ENCODE measurements at regions not wholly inside any gene's neighbourhood (a gene's known extent, or its start where the extent isn't known, plus 50 kb on each side); places are given as distances from the start of the nearest gene placed in this dataset.
"Not testable (repeated sequence)": the region's sequence is repeated elsewhere in the genome, so short reads cannot be mapped to it uniquely, and the experiment has no call there.

DNA sequence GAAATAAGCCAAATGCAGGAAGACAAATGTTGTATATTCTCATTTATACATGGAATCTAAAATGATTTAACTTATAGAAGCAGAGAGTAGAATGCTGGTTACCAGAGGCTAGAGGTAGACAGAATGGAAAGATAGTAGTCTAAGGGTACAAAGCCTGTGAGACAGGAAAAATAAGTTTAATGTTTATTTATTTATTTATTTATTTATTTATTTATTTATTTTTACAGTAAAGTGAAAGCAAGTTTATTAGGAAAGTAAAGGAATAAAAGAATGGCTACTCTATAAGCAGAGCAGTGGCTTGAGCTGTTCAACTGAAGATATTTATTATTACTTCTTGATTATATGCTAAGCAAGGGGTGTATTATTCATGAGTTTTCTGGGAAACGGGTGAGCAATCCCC is 203.2 kb downstream of the LAS1L start:
- no peak for DNase-seq

DNA sequence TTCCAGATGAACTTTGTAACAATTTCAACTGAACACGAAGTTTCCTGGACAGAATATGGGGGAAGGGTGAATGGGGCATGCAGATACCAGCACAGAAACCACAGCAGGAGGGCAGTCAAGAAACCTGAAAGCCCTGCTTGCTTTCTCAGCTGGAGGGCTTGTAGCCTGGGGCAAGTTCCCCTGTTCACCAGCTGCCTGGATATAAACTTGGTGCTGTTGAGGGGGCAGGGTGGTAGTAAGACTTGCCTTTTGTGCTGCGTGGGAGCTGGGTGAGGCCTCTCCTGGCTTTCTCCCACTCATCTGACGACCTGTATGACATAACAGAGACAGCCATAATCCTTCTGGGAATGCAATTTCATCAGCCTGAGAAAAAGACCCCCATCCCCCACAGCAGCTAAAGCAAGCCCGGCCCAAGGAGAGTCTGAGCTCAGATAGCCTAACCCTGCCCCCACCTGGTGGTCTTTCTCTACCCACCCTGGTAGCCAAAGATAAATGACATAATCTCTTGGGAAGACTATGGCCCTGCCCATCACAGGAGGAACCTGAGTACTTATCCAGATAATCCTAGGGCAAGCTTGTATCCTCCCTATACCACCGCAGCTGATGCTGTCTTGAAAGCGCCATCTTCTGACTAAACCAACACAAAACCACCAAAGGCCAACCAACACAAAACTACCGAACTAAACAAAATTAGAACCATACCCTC is 234.3 kb downstream of the LAS1L start:
- DNase-seq = no peak

DNA sequence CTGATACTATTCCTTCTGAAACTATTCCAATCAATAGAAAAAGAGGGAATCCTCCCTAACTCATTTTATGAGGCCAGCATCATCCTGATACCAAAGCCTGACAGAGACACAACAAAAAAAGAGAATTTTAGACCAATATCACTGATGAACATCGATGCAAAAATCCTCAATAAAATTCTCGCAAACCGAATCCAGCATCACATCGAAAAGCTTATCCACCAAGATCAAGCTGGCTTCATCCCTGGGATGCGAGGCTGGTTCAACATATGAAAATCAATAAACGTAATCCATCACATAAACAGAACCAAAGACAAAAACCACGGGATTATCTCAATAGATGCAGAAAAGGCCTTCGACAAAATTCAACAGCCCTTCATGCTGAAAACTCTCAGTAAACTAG is 251.7 kb downstream of the LAS1L start:
- not testable (repeated sequence) for DNase-seq

DNA sequence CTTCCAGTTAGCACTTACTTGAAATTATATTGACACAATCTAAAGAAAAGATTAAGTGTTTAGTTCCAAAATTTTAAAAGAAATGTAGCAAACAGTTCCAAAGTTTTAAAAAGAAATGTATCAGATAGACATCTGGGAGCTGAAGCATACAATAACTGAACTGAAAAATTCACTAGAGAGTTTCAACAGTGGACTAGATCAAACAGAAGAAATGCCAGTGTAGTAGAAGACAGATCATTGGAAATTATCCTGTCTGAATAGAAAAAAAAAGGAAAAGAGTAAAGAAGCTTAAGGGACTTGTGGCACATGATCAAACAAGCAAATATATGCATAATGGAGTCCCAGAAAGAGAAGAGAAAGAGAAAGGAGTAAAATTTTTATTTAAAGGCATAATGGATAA is 261.4 kb downstream of the LAS1L start:
- DNase-seq = no peak

DNA sequence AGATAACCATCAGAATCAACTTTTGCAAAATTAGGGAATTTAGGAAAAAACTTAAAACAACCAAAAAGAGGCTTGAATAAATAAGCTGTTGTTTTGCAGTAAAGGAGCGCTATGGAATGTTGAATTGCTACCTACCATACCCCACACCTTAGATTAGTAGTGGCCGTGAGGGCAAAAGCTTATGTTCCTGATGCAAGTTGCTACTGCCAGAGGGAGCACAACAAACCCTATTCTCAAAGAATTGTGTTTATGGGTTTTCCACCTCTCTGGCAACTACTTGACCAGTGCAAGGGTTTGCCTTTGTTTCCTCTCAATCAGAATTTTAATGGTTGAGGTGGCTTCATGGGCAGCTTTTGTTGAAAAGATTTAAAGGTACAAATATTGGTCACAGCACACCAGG is 268.1 kb downstream of the LAS1L start:
- DNase-seq = no peak

DNA sequence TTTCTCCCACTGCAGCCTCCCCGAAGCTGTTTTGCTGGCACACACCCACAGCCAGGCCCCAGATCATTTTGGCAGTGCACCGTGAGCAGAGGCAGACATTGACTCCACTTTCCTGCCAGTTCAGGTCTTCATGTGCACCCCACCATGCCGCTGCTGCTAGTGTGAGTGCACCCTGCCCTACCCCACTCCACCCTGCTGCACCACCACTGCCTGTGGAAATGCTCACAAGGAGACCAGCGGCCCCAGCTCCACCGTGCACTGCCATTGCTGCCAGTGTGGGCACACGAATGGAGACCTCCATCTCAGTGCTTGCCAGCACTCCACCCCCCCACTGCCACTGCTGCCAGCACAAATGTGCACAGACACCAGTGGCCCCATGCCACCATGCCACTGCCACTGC is 277.6 kb upstream of the ZC4H2 start:
- no peak for DNase-seq

DNA sequence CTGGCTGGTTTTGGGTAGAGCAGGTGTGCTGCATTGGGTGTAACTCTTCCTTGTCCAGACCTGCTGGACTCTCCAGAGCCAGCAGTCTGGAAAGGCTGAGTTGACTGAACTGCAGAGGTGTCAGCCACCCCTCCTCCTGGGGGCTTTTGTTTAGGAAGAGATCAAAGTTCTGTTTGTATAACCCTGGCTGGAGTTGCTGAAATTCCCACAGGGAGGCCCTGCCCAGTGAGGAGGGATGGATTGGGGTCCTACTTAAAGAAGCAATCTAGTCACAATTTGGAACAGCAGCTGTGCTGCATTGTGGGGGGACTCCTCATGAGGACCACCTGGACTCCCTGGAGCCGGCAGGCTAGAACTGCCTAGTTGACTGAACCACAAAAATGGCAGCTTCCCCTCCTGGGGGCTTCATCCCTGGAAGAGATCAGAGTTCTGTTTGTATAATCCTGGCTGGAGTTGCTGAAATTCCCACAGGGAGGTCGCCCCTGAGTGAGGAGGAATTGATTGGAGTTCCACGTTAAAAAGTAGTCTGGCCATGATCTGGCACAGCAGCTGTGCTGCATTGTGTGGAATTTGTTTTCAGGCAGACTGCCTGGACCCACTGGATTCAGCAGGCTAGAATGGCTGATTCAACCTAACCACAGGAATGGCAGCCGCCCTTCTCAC is 264.9 kb upstream of the ZC4H2 start:
- DNase-seq = no peak

DNA sequence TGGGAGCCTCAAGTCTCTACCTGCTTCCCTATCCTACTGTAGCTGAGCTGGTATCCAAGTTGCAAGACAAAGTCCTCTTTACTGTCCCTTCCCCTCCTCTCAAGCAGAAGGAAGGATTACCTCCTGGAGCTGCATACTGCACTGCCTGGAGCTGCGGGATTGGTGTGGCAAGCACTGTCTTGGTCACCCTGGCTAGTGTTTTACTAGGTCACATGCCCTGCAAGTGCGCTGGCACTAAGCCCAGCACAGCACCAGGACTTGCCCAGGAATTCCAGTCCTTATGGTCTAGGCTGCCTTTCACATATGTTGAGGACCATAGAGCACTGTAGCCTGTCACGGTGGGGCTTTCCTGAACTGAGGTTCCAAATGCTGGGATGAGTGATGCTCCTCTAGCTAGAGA is 227.3 kb upstream of the ZC4H2 start:
- no peak for DNase-seq

DNA sequence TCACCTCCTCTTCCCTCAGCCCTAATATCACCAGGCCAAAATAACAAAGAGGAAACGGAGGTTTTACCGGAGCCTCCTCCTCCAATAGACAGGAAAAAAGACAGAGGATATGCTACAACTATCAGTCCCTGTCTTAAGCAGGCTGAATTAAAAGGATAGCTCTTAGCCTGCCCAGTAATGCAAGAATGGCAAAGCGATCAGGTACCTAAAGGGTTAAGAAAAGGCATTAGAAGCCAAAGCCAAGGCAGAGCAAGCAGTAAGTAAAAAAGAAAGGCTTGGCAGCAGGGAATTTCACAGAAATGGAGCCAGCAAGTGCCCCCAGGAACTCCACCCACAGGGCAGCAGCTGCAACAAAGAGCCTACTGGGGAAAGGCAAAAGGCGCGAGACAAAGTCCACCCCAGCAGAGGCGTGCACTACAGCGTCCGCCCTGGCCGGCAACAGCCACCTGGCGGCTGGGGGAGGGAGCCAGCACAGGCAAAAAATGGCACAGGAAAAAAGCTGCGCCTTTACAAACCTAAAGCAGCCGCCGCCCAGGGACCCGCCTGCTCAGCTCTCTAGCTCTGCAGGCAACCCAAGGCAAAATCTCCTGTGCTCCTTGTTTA is 220.6 kb upstream of the ZC4H2 start:
- no peak for DNase-seq

DNA sequence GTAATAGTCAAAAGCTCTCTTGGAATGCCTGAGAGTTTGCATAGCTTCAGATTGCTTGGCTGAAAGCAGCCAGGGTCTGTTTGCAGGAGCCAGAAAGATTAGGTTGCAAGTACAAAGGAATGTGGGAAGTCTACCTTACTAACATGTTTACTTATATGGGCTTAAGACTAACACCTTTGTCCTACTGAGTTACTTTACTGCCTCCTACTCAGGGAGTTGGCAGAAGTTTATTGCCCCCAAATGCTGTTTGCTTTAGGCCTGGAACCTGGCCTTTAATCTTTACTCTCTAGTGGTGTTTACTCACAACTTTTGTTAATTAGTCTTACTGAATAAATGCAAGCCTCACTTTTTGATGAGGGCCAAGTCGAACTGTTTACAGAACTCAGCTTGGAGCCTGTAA is 219.4 kb upstream of the ZC4H2 start:
- DNase-seq = no peak

DNA sequence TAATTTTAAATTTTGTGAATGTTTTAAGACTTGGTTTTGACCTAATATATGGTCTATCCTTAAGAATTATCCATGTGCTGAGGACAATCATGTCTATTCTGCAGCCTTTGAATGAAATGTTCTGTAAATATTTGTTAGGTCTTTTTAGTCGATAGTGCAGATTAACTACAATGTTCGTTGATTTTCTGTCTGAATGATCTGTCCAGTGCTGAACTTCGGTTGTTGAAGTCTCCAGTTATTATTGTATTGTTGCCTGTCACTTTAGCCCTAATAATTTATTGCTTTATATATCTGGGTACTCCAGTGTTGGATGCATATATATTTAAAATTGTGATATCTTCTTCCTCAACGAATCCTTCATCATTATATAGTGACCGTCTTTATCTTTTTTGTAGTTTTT is 218.3 kb upstream of the ZC4H2 start:
- DNase-seq = no peak

DNA sequence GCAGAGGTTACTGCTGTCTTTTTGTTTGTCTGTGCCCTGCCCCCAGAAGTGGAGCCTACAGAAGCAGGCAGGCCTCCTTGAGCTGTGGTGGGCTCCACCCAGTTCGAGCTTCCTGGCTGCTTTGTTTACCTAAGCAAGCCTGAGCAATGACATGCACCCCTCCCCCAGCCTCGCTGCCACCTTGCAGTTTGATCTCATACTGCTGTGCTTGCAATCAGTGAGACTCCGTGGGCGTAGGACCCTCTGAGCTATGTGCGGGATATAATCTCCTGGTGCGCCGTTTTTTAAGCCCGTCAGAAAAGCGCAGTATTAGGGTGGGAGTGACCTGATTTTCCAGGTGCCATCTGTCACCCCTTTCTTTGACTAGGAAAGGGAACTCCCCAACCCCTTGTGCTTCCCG is 187.1 kb upstream of the ZC4H2 start:
- not testable (repeated sequence) for DNase-seq

DNA sequence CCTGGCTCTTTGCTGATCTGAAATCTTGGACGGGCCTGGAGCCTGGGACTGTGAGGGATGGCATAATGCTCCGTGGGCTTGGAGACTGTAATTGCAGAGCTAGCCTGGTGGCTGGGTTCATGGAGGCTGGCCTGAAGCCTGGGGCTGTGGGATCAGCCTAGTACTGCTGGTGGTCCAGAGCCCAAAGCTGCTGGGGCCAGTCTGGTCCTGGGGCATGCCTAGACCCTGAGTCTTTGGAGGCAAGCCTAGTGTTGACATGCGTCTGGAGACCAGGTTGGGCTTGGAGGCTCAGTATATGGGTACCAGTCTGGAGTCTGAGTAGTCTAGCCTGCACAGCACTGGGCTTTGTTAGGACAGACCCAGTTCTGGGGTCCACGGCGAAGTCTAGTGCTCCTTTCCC is 172.0 kb upstream of the ZC4H2 start:
- no peak for DNase-seq

DNA sequence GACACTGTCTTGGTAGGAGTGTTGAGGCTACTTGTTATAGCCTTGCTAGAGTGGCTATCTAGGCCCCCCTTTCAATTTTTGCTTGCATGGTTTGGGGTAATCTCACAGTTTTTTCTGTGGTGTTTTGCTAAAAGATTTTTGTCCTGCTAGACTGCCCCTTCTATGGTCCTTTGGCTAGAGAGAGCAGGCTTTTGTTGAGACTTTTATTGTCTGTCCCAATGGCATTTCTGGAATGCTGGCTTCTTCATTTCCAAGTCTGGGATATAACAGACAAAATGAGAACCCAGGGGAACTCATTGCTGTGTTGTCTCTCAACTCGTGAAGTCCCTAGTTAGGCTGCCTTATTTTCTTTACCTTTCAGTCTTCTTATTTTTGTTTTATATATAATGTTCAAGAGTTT is 160.2 kb upstream of the ZC4H2 start:
- no peak for DNase-seq

DNA sequence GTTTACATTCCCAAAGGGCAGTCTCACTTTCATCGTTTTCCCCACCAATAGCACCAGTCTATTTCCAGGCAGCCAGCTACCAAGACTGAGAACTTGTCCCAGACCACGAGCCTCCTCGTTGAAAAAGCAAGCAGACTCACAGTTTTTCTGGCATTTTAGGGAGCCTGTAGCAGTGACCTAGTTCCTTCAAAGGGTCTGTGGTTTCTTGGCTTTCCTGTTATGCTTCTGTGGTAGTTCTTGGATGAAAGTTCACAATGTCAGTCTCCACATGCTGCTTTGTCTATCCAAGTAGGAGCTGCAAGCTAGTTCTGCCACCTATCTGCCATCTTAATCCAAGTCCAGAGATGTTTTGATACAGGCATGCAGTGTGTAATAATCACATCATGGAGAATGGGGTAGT is 151.6 kb upstream of the ZC4H2 start:
- DNase-seq = no peak

DNA sequence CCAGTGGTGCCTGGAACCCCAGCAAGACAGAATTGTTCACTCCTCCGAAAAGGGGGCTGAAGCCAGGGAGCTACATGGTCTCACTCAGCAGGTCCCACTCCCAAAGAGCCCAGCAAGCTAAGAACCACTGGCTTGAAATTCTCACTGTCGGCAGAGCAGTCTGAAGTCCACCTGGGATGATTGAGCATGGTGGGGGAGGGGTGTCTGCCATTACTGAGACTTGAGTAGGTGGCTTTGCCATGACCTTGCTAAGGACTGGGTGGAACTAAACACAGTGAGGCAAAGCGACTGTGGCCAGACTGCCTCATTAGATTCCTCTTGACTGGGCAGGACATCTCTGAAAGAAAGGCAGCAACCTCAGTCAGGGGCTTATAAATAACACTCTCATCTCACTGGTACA is 122.6 kb upstream of the ZC4H2 start:
- no peak for DNase-seq

DNA sequence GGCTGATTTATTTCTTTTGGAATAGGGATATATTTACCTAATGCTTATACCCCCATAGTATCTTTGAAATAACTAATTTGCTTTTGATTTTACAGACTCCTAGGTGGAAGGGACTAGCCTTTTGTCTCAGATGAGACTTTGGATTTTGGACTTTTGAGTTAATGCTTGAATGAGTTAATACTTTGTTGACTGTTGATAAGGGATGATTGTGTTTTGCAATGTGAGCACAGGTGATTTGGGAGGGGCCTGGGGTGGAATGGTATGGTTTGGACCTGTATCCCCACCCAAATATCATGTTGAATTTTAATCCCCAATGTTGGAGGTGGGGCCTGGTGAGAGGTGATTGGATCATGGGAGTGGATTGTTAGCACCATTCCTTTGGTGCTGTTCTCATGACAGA is 117.4 kb upstream of the ZC4H2 start:
- no peak for DNase-seq

DNA sequence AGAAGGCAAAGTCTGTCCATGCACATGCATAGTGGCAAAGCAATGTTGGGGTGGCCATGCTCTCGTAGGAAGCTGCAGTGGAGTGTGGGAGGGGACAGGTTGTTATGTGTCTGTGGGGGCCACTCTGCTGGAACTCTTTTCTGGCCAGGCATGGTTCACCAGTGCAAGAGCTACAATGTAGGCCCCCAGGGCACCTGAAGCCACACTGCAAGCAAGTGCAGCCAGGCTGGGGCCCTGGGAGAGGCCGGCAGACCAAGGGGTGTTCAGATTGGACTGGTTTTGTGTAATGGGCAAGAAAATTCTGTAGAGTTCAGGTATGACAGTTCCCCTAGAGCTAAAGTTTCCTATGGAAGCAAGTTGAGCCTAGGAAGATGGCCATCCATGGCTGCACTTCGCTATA is 97.0 kb upstream of the ZC4H2 start:
- DNase-seq = no peak

DNA sequence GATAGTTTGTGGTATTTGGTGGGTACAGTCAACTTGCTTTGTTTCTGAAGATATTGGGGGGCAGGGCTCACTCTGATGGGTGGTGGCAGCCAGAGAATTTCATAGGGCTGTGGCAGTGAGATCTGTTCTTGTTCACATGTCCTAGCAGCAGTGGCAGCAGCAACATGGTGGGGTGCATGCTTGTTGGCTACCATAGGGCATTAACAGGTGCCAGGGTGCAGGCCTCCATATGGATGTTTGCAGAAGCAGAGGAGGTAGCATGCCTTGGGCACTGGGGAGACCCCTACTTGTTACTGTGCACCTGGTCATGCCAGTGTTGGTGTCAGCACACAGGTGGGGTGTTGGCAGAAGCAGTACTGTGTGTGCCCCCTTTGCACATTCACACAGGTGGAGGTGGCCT is 96.3 kb upstream of the ZC4H2 start:
- DNase-seq = no peak

DNA sequence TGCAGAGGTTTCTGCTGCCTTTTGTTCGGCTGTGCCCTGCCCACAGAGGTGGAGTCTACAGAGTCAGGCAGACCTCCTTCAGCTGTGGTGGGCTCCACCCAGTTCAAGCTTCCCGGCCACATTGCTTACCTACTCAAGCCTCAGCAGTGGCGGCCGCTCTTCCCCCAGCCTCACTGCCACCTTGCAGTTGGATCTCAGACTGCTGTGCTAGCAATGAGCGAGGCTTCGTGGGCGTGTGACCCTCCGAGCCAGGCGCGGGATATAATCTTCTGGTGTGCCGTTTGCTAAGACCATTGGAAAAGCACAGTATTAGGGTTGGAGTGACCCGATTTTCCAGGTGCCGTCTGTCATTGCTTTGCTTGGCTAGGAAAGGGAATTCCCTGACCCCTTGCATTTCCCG is 82.4 kb upstream of the ZC4H2 start:
- DNase-seq = not testable (repeated sequence)

DNA sequence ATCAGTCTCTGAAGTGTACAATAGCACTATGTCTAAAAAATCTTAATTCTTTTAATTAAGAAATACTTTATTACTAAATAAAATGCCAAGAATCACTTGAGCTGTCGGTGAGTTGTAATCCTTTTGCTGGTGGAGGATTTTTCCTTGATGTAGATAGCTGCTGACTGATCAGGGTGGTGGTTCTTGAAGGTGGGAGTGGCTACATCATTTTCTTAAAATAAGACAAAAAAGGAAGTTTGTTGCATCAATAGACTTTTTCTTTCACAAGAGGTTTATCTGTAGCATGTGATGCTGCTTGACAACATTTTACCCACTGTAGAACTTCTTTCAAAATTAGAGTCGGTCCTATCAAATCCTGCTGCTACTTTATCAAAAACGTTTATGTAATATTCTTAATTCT is 68.8 kb upstream of the ZC4H2 start:
- DNase-seq = no peak

DNA sequence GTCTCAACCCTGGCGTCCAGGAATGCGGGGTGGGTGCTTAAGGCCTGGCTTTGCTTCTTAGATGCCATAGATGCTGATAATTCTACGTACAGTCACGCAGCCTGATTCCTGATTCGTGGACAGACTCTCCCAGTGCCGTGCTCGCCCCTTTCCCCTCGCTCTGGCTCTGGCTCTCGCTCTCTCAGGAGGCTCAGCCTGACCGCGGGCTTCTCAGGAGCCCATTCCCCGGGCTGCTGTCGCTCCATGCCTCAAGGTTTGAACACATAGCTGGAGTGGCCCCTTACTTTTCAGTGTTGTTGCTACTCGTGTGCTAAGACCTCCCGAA is 59.2 kb upstream of the ZC4H2 start:
- no peak for DNase-seq

DNA sequence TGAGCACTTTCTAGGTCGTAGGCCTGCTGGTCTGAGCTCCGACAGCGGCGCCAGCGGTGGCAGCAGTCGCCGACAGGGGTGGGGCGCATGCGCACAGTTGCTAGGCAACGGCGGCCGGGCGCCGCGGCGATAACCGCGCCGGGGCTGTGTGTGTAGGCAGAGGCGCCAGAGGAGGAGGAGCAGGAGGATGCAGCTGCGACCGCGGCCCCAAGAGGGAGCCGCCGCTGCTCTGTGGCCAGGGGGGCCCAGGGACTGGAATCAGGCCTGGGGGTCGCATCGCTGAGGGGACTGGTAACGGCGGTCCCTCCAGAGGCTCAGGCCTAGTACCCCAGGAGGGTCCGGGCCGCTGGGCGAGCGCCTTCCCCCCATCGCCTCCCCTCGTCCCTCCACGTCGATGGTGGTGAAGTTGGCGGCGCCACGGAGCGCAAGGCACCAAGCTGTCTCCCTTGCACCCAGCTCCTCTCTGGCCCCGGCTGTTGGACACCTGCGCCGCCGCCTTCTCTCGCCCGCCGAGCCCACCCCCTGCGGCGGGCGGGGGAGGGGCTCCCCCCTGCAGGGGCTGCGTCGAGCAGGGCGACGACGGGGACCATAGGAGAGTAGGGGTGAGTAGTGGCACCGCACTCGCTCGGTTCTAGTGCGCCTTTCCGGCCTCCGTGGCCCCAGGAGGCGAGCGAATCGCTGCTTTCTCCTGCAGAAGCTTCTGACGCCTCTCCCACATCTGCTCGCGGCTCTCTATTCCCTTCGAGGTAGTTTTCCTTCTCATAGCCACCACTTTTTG is 58.6 kb upstream of the ZC4H2 start, which contains the start of gene ZC3H12B:
Gene ZC3H12B, plus strand, starts transcription at position 159 of the 778 bp plus-strand sequence.
- peak; percentile 45 for DNase-seq

DNA sequence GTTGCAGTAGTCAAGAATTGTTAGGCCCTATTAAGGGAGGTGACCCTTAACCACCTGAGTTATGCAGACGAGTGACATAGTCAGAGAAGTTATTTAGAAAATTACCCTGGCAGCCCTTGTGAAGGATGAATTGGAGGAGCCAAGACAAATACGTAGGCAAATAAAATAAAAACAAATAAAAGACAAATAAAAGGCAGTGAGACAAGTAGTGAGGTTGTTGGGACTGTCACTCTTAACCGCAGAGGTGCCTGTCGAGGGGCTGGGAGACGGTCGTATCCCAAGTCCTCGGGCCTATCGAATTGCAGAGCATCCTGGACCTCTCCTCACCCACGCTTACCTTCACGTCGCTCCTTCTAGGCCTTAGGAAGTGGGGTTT is 58.0 kb upstream of the ZC4H2 start:
- DNase-seq = no peak

Measured in NCI-H1436 (cell line).